ENCODE measurements at regions not wholly inside any gene's neighbourhood (a gene's known extent, or its start where the extent isn't known, plus 50 kb on each side); places are given as distances from the start of the nearest gene placed in this dataset.

DNA sequence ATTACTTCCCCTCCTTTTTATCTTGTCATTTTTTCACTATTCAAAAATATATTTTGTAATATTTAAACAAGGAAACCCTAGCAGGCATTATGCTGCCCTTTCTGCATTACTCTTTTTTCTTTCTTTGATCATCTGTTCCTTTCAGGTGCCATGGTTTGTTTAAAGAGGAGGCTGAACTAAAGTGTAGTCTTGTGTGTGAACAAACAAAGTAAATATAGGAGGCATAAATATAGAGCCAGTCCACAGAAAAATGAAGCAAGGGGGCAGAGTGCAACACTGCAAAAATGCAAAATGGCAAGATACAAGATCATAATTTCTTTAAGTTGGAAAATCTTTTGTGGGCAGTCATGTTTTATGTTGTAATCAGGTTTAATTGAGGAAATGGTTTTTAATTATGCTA lies 947.3 kb upstream of the COX7C start:
- DNase-seq: peak; percentile 36

GRCh38 chr5:85671223-85671970 lies 946.3 kb upstream of the COX7C start:
- DNase-seq: peak; percentile 32

DNA sequence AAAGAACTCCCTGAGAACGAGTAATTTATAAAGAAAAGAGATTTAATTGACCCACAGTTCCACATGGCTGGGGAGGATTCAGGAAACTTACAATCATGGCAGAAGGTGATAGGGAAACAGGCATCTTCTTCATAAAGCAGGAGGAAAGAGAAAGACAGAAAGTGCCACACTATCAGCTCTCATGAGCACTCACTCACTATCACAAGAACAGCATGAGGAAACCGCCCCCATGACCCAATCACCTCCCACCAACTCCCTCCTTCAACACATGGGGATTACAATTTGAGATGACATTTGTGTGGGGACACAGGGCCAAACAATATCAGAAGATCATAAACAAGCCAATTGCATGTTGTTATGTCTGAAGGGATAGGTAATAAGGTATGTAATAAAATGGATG lies 935.9 kb upstream of the COX7C start:
- DNase-seq: no peak

GRCh38 chr5:85684351-85684750 lies 933.4 kb upstream of the COX7C start:
- no peak for DNase-seq

DNA sequence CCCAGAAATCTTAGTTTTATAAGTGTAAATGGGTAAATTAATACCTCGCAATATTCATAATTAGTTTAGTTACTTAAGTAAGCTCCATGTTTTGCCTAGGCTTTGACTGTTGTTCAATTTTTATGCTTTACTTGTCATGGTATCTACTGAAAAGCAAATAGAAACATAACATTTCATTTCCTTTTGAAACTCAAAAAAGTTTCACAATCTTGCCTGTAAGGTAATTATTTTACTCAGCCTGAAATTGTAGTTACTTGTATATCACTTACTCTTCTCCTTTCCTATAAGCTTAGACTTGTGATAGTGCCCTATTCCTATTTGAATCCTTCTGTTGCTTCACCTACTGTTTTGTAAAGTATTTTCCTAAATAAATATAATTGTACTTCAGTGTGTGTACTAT lies 914.4 kb upstream of the COX7C start:
- DNase-seq: no peak

- DNase-seq: no peak
Measured at GRCh38 chr5:85709728-85710127, 908.0 kb upstream of the COX7C start.

DNA sequence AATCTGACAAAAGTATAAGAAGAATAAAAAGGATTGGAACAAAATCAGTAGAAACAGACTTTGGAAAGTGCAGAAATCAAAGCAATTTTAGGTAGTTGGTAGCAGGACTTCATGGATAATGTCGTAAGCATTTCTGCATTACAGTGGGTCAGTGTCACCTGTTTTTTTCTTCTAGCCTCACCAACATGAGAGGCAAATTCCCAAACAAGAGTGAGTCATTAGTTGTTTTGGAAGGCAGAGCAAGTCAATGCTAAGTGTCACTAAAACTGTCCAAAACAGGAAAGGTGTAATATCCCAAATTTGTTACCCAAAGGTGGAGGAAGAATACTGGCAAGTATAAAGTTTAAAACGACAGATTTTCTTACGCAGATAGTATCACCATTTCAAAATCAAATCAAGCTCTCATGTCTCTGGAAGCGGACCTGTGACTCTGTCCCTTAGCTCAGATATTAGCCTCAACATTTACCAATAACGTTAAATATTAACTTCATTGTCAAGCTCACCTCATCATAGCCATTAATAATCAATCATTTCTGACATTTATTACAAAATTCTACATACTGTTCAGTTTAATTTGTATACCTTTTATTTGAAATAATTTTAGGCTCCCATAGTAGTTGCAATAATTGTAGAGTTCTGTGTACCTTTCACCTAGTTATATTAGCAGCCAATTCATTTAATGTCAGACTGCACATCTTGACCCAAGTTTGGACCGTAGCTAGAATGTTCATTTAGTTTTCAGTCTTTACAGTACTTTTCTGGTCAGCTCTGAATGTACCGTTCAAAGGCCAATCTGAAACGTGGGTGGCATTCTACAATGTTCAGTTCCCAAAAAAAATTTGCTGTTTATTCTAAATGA lies 901.2 kb upstream of the COX7C start:
- no peak for DNase-seq

- no peak for DNase-seq
Measured at GRCh38 chr5:85717203-85717563, 900.6 kb upstream of the COX7C start.

- DNase-seq: no peak
Measured at GRCh38 chr5:85732185-85732584, 885.6 kb upstream of the COX7C start.

GRCh38 chr5:85741972-85742371 lies 875.8 kb upstream of the COX7C start:
- DNase-seq: no peak

GRCh38 chr5:85760519-85760918 lies 857.2 kb upstream of the COX7C start:
- no peak for DNase-seq

DNA sequence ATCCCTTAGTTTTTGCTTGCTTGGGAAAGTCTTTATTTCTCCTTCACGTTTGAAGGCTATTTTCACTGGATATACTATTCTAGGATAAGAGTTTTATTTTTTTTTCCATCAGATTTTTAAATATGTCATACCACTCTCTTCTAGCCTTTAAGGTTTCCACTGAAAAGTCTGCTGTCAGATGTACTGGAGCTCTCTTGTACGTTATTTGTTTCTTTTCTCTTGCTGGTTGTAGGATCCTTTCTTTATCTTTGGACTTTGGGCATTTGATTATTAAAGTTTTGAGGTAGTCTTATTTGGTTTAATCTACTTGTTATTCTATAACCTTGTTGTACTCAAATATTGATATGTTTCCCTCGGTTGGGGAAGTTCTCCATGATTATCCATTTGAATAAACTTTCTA lies 848.4 kb upstream of the COX7C start:
- DNase-seq: no peak

- no peak for DNase-seq
Measured at GRCh38 chr5:85784746-85785145, 833.0 kb upstream of the COX7C start.

GRCh38 chr5:85813146-85813545 lies 804.6 kb upstream of the COX7C start:
- DNase-seq: no peak

DNA sequence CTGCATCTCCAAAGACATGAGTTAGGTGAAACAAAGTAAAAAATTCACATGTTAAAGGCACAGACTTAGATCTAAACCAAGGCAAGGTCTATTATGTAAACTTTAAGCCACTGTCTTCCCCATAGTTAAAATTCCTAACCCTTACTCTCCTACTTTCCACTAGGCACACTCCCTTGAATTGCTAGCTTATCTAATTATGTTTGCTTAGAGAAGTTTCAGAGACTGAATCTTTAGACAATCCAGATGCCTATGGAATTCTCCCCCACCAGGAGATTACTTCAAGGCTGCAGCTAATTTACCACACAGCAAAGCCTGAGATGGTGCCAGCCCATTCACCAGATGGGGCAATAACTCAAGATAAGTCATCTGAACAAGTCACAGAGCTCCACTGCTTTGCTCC lies 803.1 kb upstream of the COX7C start:
- DNase-seq: no peak

DNA sequence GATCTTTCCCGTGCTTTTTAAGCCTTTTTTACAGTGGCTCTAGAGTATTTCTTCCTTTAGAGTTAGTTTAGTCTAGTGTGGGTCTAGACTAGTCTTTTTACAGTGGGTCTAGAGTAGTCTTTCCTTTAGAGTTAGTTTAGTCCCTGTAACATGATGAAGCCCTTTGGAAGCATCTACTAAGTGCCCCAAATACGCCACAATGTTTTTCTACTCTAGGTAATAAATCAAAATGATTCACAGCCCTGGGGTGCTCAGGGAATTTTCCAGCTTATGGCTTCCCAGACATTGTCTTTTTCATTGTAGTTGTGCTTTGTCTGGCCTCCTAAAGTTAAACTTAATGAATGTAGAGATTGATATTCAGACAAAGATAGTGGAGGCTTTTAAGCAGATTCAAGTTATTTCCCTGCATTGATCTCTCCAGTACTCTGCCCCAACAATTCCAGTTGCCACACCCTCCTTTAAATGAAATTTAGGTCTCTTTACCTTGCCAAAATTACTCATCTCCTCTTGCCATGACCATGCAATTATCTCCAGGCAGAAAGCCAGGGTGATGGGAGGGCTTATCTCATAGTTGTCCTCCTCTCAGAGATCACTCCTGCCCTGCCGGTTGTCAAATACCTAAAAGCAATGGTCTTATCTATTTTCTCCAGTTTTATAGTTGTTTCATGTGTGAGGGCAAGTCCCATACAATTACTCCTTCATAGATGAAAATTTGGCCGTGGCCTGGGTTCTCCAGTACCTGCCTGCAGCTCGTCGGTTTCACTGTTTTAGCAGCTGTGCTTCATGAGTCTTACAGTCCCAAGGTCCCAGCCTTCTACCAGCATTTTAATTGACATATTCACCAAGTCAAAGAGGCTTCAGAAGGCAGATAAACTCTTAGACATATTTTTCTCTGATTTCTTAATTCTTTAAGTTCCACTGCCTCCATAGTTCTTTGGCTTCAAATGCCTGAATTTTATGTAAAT lies 794.0 kb upstream of the COX7C start:
- DNase-seq: no peak

DNA sequence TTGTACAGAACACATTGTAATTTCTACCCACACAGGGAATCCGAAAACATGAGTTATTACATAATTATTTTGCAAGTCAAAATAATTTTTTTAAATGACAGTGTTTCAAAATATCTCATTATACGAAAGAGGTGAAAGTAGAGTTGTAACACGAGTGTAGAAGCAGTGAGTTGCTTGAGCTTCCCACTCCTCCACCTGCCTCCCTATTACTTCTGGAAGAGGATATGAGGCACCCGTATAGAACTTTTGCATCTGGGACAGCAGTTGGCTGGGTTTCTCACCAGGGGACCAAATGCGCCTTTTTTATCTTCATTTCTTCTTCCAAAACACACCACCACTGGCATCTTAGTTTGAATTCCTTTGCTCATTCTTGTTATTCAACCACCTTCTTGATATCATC lies 779.0 kb upstream of the COX7C start:
- DNase-seq: no peak

GRCh38 chr5:85841653-85842052 lies 776.1 kb upstream of the COX7C start:
- no peak for DNase-seq

DNA sequence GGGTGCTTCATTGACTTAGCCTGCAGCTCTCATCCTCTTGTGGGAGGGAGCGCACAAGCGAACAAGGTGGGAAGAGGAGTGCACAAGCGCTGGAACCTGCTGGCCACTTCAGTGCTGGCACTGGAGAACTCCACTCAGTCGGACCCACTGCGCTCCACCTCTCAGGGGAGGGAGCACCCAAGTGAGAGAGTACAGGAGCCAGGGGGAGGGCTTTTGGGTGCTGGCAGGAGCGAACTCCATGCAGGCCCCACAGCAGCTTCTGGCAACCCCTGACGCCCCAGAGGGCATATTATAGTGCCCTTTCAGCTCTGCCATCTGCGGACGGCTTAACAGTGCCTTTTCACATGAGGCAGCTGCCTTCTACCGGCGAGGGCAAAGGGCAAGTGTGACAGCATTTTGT lies 774.2 kb upstream of the COX7C start:
- no peak for DNase-seq

DNA sequence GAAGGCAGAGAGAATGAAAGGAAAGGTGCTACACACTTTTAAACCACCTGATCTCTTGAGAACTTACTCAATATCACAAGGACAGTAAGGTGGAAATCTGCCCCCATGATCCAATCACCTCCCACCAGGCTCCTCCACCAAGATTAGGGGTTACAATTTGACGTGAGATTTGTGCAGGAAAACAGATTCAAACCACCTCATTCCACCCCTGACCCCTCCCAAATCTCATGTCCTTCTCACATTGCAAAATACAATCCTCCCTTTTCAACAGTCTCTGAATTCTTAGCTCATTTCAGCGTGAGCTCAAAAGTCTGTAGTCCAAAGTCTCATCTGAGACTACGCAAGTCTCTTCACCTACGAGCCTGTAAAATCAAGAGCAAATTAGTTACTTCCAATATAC lies 768.3 kb upstream of the COX7C start:
- DNase-seq: no peak

GRCh38 chr5:85865296-85865695 lies 752.4 kb upstream of the COX7C start:
- DNase-seq: no peak

- DNase-seq: no peak
Measured at GRCh38 chr5:85868070-85868469, 749.7 kb upstream of the COX7C start.

DNA sequence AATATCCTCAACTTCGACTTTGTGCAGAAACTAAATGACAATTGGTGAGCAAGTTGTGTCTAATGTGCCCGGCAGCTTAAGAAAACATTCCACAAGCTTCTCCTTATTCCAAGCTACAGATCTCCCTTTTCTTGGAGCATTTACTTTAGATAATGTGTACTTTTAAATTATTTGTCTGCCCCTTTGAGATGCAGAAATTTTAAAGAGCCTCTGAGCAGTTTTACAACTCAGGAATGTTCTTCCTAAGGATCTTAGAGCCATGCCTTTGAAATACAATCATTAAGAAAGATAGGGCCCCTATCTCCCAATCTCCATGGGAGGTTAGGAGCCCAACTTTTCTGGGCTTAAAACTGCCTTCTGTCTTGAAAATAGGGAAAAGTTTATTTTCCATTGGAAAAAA lies 723.7 kb upstream of the COX7C start:
- DNase-seq: no peak

All from NCI-H345 (cell line).